ENCODE measurements at regions not wholly inside any gene's neighbourhood (a gene's known extent, or its start where the extent isn't known, plus 50 kb on each side); places are given as distances from the start of the nearest gene placed in this dataset.

GRCh38 chr7:156177422-156178055, 365.3 kb upstream of the SHH start:
- DNase-seq (ENCODE audit: low read depth), result no peak

- no peak for DNase-seq (ENCODE audit: low read depth)
Observed at GRCh38 chr7:156176039-156176438, 363.8 kb upstream of the SHH start.

- no peak for DNase-seq (ENCODE audit: low read depth)
Observed at GRCh38 chr7:156175003-156175402, 362.7 kb upstream of the SHH start.

- no peak for DNase-seq (ENCODE audit: low read depth)
Observed at GRCh38 chr7:156174428-156174827, 362.2 kb upstream of the SHH start.

- DNase-seq (ENCODE audit: low read depth), result no peak
Observed at GRCh38 chr7:156173748-156174353, 361.6 kb upstream of the SHH start.

- no peak for DNase-seq (ENCODE audit: low read depth)
Observed at GRCh38 chr7:156173346-156173745, 361.1 kb upstream of the SHH start.

- DNase-seq (ENCODE audit: low read depth), result no peak
Observed at GRCh38 chr7:156172638-156173037, 360.4 kb upstream of the SHH start.

GRCh38 chr7:156169474-156170370, 357.5 kb upstream of the SHH start:
- no peak for DNase-seq (ENCODE audit: low read depth)

- no peak for DNase-seq (ENCODE audit: low read depth)
Observed at GRCh38 chr7:156168434-156168833, 356.2 kb upstream of the SHH start.

- DNase-seq (ENCODE audit: low read depth), result no peak
Observed at GRCh38 chr7:156167987-156168386, 355.7 kb upstream of the SHH start.

GRCh38 chr7:156167417-156167807, 355.1 kb upstream of the SHH start:
- DNase-seq (ENCODE audit: low read depth), result no peak

GRCh38 chr7:156166692-156167416, 354.6 kb upstream of the SHH start:
- DNase-seq (ENCODE audit: low read depth), result no peak

- no peak for DNase-seq (ENCODE audit: low read depth)
Observed at GRCh38 chr7:156163747-156164146, 351.5 kb upstream of the SHH start.

GRCh38 chr7:156162451-156162850, 350.2 kb upstream of the SHH start:
- DNase-seq (ENCODE audit: low read depth), result no peak

GRCh38 chr7:156160811-156161210, 348.5 kb upstream of the SHH start:
- no peak for DNase-seq (ENCODE audit: low read depth)

GRCh38 chr7:156158693-156159092, 346.4 kb upstream of the SHH start:
- no peak for DNase-seq (ENCODE audit: low read depth)

- DNase-seq (ENCODE audit: low read depth), result no peak
Observed at GRCh38 chr7:156158213-156158612, 345.9 kb upstream of the SHH start.

- no peak for DNase-seq (ENCODE audit: low read depth)
Observed at GRCh38 chr7:156157409-156158012, 345.2 kb upstream of the SHH start.

GRCh38 chr7:156156734-156157408, 344.6 kb upstream of the SHH start:
- no peak for DNase-seq (ENCODE audit: low read depth)

GRCh38 chr7:156155988-156156733, 343.9 kb upstream of the SHH start:
- DNase-seq (ENCODE audit: low read depth), result no peak

GRCh38 chr7:156153590-156153989, 341.3 kb upstream of the SHH start:
- DNase-seq (ENCODE audit: low read depth), result no peak

All from stimulated activated CD8-positive, alpha-beta memory T cell treated with anti-CD3 and anti-CD28 coated beads, Interleukin-12 subunit alpha, Interleukin-12 subunit beta, amount 100 ng/mL, for 1 hour (primary cell).